H9 (cell line): ENCODE measurements at regions not wholly inside any gene's neighbourhood (a gene's known extent, or its start where the extent isn't known, plus 50 kb on each side); places are given as distances from the start of the nearest gene placed in this dataset.

Experiments
- DNase-seq: peaks from one replicate; pipeline ENCODE4 v3.0.0-alpha.2; 2017
- H2AFZ ChIP-seq: one replicate; pipeline ENCODE4 v1.6.1; 2013; ENCODE audit warnings: mild to moderate bottlenecking, low read length, control low read depth, moderate library complexity
- H2AK5ac ChIP-seq: 2 replicates; pipeline ENCODE4 v1.6.1; 2013; ENCODE audit warnings: low read length, control low read depth, mixed read lengths; ENCODE audit not compliant: insufficient read length
- H2BK120ac ChIP-seq: one replicate; pipeline ENCODE4 v1.6.1; 2013; ENCODE audit warnings: low read depth, mild to moderate bottlenecking, low read length, control low read depth, inconsistent platforms; ENCODE audit not compliant: poor library complexity, severe bottlenecking
- H2BK12ac ChIP-seq: 2 replicates; pipeline ENCODE4 v1.6.1; 2013; ENCODE audit warnings: low read length, control low read depth, mixed read lengths, low read depth; ENCODE audit not compliant: insufficient read length
- H2BK15ac ChIP-seq: 2 replicates; pipeline ENCODE4 v1.6.1; 2013; ENCODE audit warnings: low read depth, low read length, control low read depth
- H2BK20ac ChIP-seq: one replicate; pipeline ENCODE4 v1.6.1; 2013; ENCODE audit warnings: low read depth, mild to moderate bottlenecking, low read length, control low read depth, inconsistent platforms; ENCODE audit not compliant: poor library complexity, severe bottlenecking
- H2BK5ac ChIP-seq: 2 replicates; pipeline ENCODE4 v1.6.1; 2013; ENCODE audit warnings: low read length, control low read depth, mixed read lengths; ENCODE audit not compliant: insufficient read length
- H3K14ac ChIP-seq: 2 replicates; pipeline ENCODE4 v1.6.1; 2013; ENCODE audit warnings: low read length, control low read depth; ENCODE audit not compliant: insufficient read depth
- H3K18ac ChIP-seq: 2 replicates; pipeline ENCODE4 v1.6.1; 2013; ENCODE audit warnings: low read depth, mild to moderate bottlenecking, mixed read lengths, low read length, control low read depth; ENCODE audit not compliant: insufficient read length
- H3K23ac ChIP-seq: 2 replicates; pipeline ENCODE4 v1.6.1; 2013; ENCODE audit warnings: low read length, control low read depth, mixed read lengths, low read depth; ENCODE audit not compliant: insufficient read length
- H3K23me2 ChIP-seq: 2 replicates; pipeline ENCODE4 v1.6.1; 2013; ENCODE audit warnings: low read depth, mild to moderate bottlenecking, mixed read lengths, low read length, control low read depth; ENCODE audit not compliant: insufficient read length, poor library complexity, severe bottlenecking
- H3K27ac ChIP-seq: 2 replicates; pipeline ENCODE4 v1.5.1; 2013; ENCODE audit warnings: low read length, control low read depth, mixed read lengths, low read depth; ENCODE audit not compliant: insufficient read length
- H3K27me3 ChIP-seq: 2 replicates; pipeline ENCODE4 v1.6.1; 2013; ENCODE audit warnings: low read length, control low read depth, inconsistent platforms; ENCODE audit not compliant: insufficient read depth
- H3K4ac ChIP-seq: 2 replicates; pipeline ENCODE4 v1.6.1; 2013; ENCODE audit warnings: low read depth, mild to moderate bottlenecking, control low read depth, inconsistent platforms, low read length, moderate library complexity
- H3K4me1 ChIP-seq: 2 replicates; pipeline ENCODE4 v1.6.1; 2013; ENCODE audit warnings: low read length, control low read depth, inconsistent platforms; ENCODE audit not compliant: insufficient read depth
- H3K4me2 ChIP-seq: 2 replicates; pipeline ENCODE4 v1.6.1; 2013; ENCODE audit warnings: low read length, control low read depth, mixed read lengths; ENCODE audit not compliant: insufficient read length, insufficient read depth
- H3K56ac ChIP-seq: 2 replicates; pipeline ENCODE4 v1.6.1; 2013; ENCODE audit warnings: low read depth, mild to moderate bottlenecking, mixed read lengths, low read length, control low read depth; ENCODE audit not compliant: insufficient read length
- H3K79me1 ChIP-seq: 2 replicates; pipeline ENCODE4 v1.6.1; 2013; ENCODE audit warnings: low read depth, mild to moderate bottlenecking, moderate library complexity, low read length, control low read depth, inconsistent platforms; ENCODE audit not compliant: insufficient read depth, poor library complexity, severe bottlenecking
- H3K79me2 ChIP-seq: 2 replicates; pipeline ENCODE4 v1.6.1; 2013; ENCODE audit warnings: low read length, control low read depth, inconsistent platforms; ENCODE audit not compliant: insufficient read depth
- H3K9ac ChIP-seq: 2 replicates; pipeline ENCODE4 v1.6.1; 2013; ENCODE audit warnings: low read length, control low read depth, mixed read lengths; ENCODE audit not compliant: insufficient read length; ENCODE audit errors: extremely low read depth
- H3K9me3 ChIP-seq: one replicate; pipeline ENCODE4 v1.6.1; 2013; ENCODE audit warnings: low read depth, low read length, inconsistent platforms; ENCODE audit not compliant: control insufficient read depth
- H3T11ph ChIP-seq: one replicate; pipeline ENCODE4 v1.6.1; 2013; ENCODE audit warnings: mild to moderate bottlenecking, low read length, control low read depth, inconsistent platforms
- H4K20me1 ChIP-seq: one replicate; pipeline ENCODE4 v1.6.1; 2013; ENCODE audit not compliant: control insufficient read depth, insufficient read length, insufficient read depth
- H4K5ac ChIP-seq: 2 replicates; pipeline ENCODE4 v1.6.1; 2013; ENCODE audit warnings: low read depth, mild to moderate bottlenecking, mixed read lengths, low read length, control low read depth; ENCODE audit not compliant: insufficient read length
- H4K8ac ChIP-seq: replicated peaks from 2 replicates; pipeline ENCODE4 v1.6.1; 2013; ENCODE audit warnings: low read length, control low read depth, mixed read lengths, low read depth; ENCODE audit not compliant: insufficient read length
- H4K91ac ChIP-seq: 2 replicates; pipeline ENCODE4 v1.6.1; 2013; ENCODE audit warnings: low read depth, mild to moderate bottlenecking, moderate library complexity, mixed read lengths, low read length, control low read depth; ENCODE audit not compliant: insufficient read length
- H3K27ac Mint-ChIP-seq, 3 experiments: 2 replicates in 2 of 3; 3 replicates in 1 of 3; pipeline ENCODE4 v1.8.0; 2020 to 2021; ENCODE audit warnings: mixed read lengths in 3 of 3, mild to moderate bottlenecking in 1 of 3, moderate library complexity in 1 of 3
- H3K27me3 Mint-ChIP-seq: 2 replicates; pipeline ENCODE4 v1.8.0; 2021; ENCODE audit warnings: low read depth, mild to moderate bottlenecking, moderate library complexity, mixed read lengths
- H3K36me3 Mint-ChIP-seq, 3 experiments: 2 replicates in 2 of 3; 3 replicates in 1 of 3; pipeline ENCODE4 v1.8.0; 2020 to 2021; ENCODE audit warnings: low read depth in 3 of 3, mixed read lengths in 3 of 3; ENCODE audit not compliant: insufficient read depth in 1 of 3
- H3K4me1 Mint-ChIP-seq, 2 experiments: 2 replicates each; pipeline ENCODE4 v1.8.0; 2020; ENCODE audit warnings: mixed read lengths in 2 of 2
- H3K4me3 Mint-ChIP-seq, 2 experiments: 2 replicates in 1 of 2; 3 replicates in 1 of 2; pipeline ENCODE4 v1.8.0; 2020 to 2021; ENCODE audit warnings: mild to moderate bottlenecking in 2 of 2, mixed read lengths in 2 of 2, moderate library complexity in 1 of 2
- H3K9me3 Mint-ChIP-seq, 2 experiments: 2 replicates in 1 of 2; 3 replicates in 1 of 2; pipeline ENCODE4 v1.8.0; 2020; ENCODE audit warnings: mild to moderate bottlenecking in 2 of 2, mixed read lengths in 2 of 2, moderate library complexity in 1 of 2
- TF ChIP-seq, protein P1 (sequence below): fragments of 200-600 bp; sonication (generic); conservative IDR thresholded peaks from 3 replicates; pipeline ENCODE4 v1.8.0; 2021; ENCODE audit warnings: antibody characterized with exemption, mild to moderate bottlenecking

DNA sequence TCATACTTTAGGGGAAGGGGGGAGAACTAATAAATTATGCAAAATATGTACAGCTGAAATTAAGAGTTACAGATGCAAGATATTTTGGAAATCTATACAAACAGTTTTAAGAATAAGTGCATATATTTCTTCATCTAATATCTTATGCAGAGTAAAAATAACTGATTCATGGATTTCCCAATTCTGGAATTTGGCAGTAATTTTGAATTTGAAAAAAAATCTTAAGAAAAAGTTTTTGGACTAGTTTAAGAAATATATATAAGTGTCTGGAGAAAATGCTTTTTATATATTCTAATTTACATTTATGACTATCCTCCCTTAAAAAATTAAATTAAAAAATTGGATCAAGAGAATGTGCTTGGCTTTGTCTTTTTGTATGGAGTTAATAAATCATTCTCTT lies 474.3 kb downstream of the BRINP3 start:
- no peak overlapping the region for H3K23ac ChIP-seq
- no peaks in the 10 kb centered on the region for H3K27me3 ChIP-seq
- H3K4me1 ChIP-seq = 0 out of 2 replicates have a peak, but pooled peaks cover 2% of the 10 kb centered on the region
- H3T11ph ChIP-seq = no peak overlapping the region
- no peaks in the 10 kb centered on the region for H3K79me1 ChIP-seq
- no peak overlapping the region for H3K4ac ChIP-seq
- H4K20me1 ChIP-seq = no peaks in the 10 kb centered on the region
- H3K4me3 Mint-ChIP-seq = no peak overlapping the region
- H4K5ac ChIP-seq = no peak overlapping the region
- H3K27me3 Mint-ChIP-seq = no peaks in the 10 kb centered on the region
- H2BK12ac ChIP-seq = no peak overlapping the region
- H3K79me2 ChIP-seq = no peaks in the 10 kb centered on the region
- no peaks in the 10 kb centered on the region for H3K36me3 Mint-ChIP-seq
- H3K27ac ChIP-seq = no peak overlapping the region
- H2BK120ac ChIP-seq = no peak overlapping the region
- TF ChIP-seq, protein P1, sequence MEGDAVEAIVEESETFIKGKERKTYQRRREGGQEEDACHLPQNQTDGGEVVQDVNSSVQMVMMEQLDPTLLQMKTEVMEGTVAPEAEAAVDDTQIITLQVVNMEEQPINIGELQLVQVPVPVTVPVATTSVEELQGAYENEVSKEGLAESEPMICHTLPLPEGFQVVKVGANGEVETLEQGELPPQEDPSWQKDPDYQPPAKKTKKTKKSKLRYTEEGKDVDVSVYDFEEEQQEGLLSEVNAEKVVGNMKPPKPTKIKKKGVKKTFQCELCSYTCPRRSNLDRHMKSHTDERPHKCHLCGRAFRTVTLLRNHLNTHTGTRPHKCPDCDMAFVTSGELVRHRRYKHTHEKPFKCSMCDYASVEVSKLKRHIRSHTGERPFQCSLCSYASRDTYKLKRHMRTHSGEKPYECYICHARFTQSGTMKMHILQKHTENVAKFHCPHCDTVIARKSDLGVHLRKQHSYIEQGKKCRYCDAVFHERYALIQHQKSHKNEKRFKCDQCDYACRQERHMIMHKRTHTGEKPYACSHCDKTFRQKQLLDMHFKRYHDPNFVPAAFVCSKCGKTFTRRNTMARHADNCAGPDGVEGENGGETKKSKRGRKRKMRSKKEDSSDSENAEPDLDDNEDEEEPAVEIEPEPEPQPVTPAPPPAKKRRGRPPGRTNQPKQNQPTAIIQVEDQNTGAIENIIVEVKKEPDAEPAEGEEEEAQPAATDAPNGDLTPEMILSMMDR = no peak
- no peak overlapping the region for H2BK5ac ChIP-seq
- no peaks in the 10 kb centered on the region for H3K9me3 Mint-ChIP-seq
- H2AFZ ChIP-seq = no peak overlapping the region
- no peak overlapping the region for H3K56ac ChIP-seq
- H3K27ac Mint-ChIP-seq = no peak overlapping the region
- H3K14ac ChIP-seq = no peak overlapping the region
- no peak overlapping the region for H3K9ac ChIP-seq
- no peaks in the 10 kb centered on the region for H3K23me2 ChIP-seq
- no peak overlapping the region for H3K4me2 ChIP-seq
- H2BK20ac ChIP-seq = no peak overlapping the region
- H3K9me3 ChIP-seq = no peaks in the 10 kb centered on the region
- DNase-seq = no peak
- H4K91ac ChIP-seq = no peak overlapping the region
- no peak overlapping the region for H2BK15ac ChIP-seq
- no peak overlapping the region for H4K8ac ChIP-seq
- no peak overlapping the region for H3K18ac ChIP-seq
- H3K4me1 Mint-ChIP-seq = peaks cover 0 to 5% of the 10 kb centered on the region in 2 experiments; a peak in 2 of 4 replicates
- H2AK5ac ChIP-seq = no peak overlapping the region
